ENCODE measurements at regions not wholly inside any gene's neighbourhood (a gene's known extent, or its start where the extent isn't known, plus 50 kb on each side); places are given as distances from the start of the nearest gene placed in this dataset.
"Not testable (repeated sequence)": the region's sequence is repeated elsewhere in the genome, so short reads cannot be mapped to it uniquely, and the experiment has no call there.

- H3K36me3 ChIP-seq (ENCODE audit: control insufficient read depth, insufficient read depth, low read length) = no peaks in the 10 kb centered on the region
- H3K27me3 ChIP-seq (ENCODE audit: control insufficient read depth, insufficient read depth, low read length) = no peaks in the 10 kb centered on the region
- H3K27ac ChIP-seq (ENCODE audit: low read length) = no peak overlapping the region
- H3K27ac Mint-ChIP-seq = no peak overlapping the region
- TF ChIP-seq, protein P1, sequence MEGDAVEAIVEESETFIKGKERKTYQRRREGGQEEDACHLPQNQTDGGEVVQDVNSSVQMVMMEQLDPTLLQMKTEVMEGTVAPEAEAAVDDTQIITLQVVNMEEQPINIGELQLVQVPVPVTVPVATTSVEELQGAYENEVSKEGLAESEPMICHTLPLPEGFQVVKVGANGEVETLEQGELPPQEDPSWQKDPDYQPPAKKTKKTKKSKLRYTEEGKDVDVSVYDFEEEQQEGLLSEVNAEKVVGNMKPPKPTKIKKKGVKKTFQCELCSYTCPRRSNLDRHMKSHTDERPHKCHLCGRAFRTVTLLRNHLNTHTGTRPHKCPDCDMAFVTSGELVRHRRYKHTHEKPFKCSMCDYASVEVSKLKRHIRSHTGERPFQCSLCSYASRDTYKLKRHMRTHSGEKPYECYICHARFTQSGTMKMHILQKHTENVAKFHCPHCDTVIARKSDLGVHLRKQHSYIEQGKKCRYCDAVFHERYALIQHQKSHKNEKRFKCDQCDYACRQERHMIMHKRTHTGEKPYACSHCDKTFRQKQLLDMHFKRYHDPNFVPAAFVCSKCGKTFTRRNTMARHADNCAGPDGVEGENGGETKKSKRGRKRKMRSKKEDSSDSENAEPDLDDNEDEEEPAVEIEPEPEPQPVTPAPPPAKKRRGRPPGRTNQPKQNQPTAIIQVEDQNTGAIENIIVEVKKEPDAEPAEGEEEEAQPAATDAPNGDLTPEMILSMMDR (IDR thresholded peaks at IDR 0.05) = no peak
- DNase-seq (no peak), ATAC-seq (no peak)
- H3K4me1 Mint-ChIP-seq = peaks cover 25 to 51% of the 10 kb centered on the region in 2 donors
- H3K4me3 ChIP-seq (ENCODE audit: low read length) = no peak overlapping the region
- H3K27me3 Mint-ChIP-seq (ENCODE audit: low read depth in 2 of 2) = no peaks in the 10 kb centered on the region
- no peak overlapping the region for H3K4me3 Mint-ChIP-seq
- H3K36me3 Mint-ChIP-seq = no peaks in the 10 kb centered on the region
- WGBS (ENCODE audit: insufficient coverage) = 96% methylated on average over 8 of the region's 8 CpGs
- no peaks in the 10 kb centered on the region for H3K9me3 Mint-ChIP-seq
- H3K4me1 ChIP-seq (ENCODE audit: control insufficient read depth, insufficient read depth, low read length) = peaks cover 5% of the 10 kb centered on the region
- H3K9me3 ChIP-seq (ENCODE audit: control insufficient read depth, insufficient read depth, low read length) = no peaks in the 10 kb centered on the region
- intact Hi-C loops (cut with micrococcal nuclease) = no loop called here
Observed at GRCh38 chr12:123049398-123050240, 69.1 kb downstream of the ARL6IP4 start.

DNA sequence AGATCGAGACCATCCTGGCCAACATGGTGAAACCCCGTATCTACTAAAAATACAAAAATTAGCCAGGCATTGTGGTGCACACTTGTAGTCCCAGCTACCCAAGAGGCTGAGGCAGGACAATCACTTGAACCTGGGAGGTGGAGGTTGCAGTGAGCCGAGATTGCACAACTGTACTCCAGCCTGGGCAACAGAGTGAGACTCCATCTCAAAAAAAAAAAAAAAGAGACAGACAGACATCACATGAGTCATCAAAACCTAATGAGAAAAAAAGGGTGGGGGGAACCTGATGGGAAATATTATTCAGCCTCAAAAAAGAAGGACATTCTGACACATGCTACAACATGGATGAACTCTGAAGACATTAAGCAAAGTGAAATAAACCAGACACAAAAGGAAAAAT, 67.4 kb downstream of the ARL6IP4 start:
- H3K4me3 Mint-ChIP-seq; intact Hi-C loops (cut with micrococcal nuclease); H3K9me3 Mint-ChIP-seq; DNase-seq; ATAC-seq; H3K9me3 ChIP-seq (ENCODE audit: control insufficient read depth, insufficient read depth, low read length); H3K27me3 Mint-ChIP-seq (ENCODE audit: low read depth in 2 of 2); H3K27me3 ChIP-seq (ENCODE audit: control insufficient read depth, insufficient read depth, low read length); H3K4me3 ChIP-seq (ENCODE audit: low read length); H3K36me3 Mint-ChIP-seq; H3K27ac ChIP-seq (ENCODE audit: low read length); H3K36me3 ChIP-seq (ENCODE audit: control insufficient read depth, insufficient read depth, low read length): not testable (repeated sequence)
- Mint-ChIP-seq H3K27ac (peak overlapping the region in 1 of 2 donors; percentile 69), H3K4me1 (peaks cover 42 to 69% of the 10 kb centered on the region in 2 donors)
- 93% methylated on average over 2 of the region's 3 CpGs for WGBS (ENCODE audit: insufficient coverage)
- H3K4me1 ChIP-seq (ENCODE audit: control insufficient read depth, insufficient read depth, low read length) = peaks cover 22% of the 10 kb centered on the region

DNA sequence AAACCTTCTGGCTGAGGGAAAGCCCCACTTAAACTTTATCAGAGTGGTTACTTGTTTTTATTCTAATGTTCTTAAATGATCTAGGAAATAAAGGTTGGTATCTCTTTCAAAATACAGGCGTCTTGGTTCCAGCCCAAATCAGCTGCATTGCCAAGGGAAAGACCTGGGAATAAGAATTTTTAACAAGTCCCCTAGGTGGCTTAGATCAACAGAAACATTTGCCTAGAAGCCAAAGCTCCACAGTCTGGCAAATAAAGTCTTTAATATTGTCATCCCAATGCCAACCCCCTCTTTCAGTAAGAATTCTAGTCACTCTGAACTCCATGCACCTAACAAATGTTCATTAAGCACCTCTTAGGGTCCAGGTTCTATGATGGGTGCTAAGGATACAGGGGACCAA, 66.8 kb downstream of the ARL6IP4 start:
- Histone ChIP-seq H3K27me3 (ENCODE audit: control insufficient read depth, insufficient read depth, low read length) (no peaks in the 10 kb centered on the region), H3K4me3 (ENCODE audit: low read length) (no peak overlapping the region), H3K36me3 (ENCODE audit: control insufficient read depth, insufficient read depth, low read length) (no peaks in the 10 kb centered on the region), H3K27ac (ENCODE audit: low read length) (no peak overlapping the region), H3K4me1 (ENCODE audit: control insufficient read depth, insufficient read depth, low read length) (peaks cover 23% of the 10 kb centered on the region), H3K9me3 (ENCODE audit: control insufficient read depth, insufficient read depth, low read length) (no peaks in the 10 kb centered on the region)
- Mint-ChIP-seq H3K36me3 (no peaks in the 10 kb centered on the region), H3K4me1 (peaks cover 45 to 71% of the 10 kb centered on the region in 2 donors), H3K9me3 (no peaks in the 10 kb centered on the region), H3K27ac (peak overlapping the region in 1 of 2 donors; percentile 57), H3K27me3 (ENCODE audit: low read depth in 2 of 2) (no peaks in the 10 kb centered on the region), H3K4me3 (no peak overlapping the region)
- intact Hi-C loops (cut with micrococcal nuclease) = no loop called here
- DNase-seq (no peak), ATAC-seq (no peak)
- WGBS (ENCODE audit: insufficient coverage) = 56% methylated on average over 1 of the region's 1 CpG
- TF ChIP-seq, protein P1 (IDR thresholded peaks at IDR 0.05) = no peak

DNA sequence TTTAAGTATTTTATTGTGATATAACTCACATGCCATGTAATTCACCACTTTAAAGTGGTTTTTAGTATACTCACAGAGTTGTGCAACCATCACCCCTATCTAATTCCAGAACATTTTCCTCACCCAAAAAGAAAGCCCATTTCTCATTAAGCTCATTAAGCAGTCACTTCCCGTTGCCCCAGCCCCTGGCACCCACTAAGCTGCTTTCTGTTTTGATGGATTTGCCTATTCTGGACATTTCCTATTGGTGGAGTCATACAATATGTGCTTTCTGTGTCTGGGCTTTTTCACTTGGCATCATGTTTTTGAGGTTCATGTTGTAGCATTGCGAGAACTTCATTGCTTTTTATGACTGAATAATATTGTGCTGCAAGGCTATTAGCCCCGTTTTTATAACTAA, 66.0 kb downstream of the ARL6IP4 start:
- no peaks in the 10 kb centered on the region for H3K9me3 ChIP-seq (ENCODE audit: control insufficient read depth, insufficient read depth, low read length)
- H3K4me3 Mint-ChIP-seq = no peak overlapping the region
- DNase-seq (no peak), ATAC-seq (no peak)
- no peaks in the 10 kb centered on the region for H3K9me3 Mint-ChIP-seq
- 92% methylated on average over 2 of the region's 3 CpGs for WGBS (ENCODE audit: insufficient coverage)
- no peaks in the 10 kb centered on the region for H3K27me3 ChIP-seq (ENCODE audit: control insufficient read depth, insufficient read depth, low read length)
- H3K4me1 ChIP-seq (ENCODE audit: control insufficient read depth, insufficient read depth, low read length) = peaks cover 23% of the 10 kb centered on the region
- no peak overlapping the region for H3K27ac ChIP-seq (ENCODE audit: low read length)
- peak overlapping the region; percentile 57 to 70 for H3K27ac Mint-ChIP-seq
- no peaks in the 10 kb centered on the region for H3K36me3 ChIP-seq (ENCODE audit: control insufficient read depth, insufficient read depth, low read length)
- no peaks in the 10 kb centered on the region for H3K27me3 Mint-ChIP-seq (ENCODE audit: low read depth in 2 of 2)
- no peaks in the 10 kb centered on the region for H3K36me3 Mint-ChIP-seq
- no peak overlapping the region for H3K4me3 ChIP-seq (ENCODE audit: low read length)
- intact Hi-C loops (cut with micrococcal nuclease) = no loop called here
- TF ChIP-seq, protein P1 (IDR thresholded peaks at IDR 0.05) = no peak
- H3K4me1 Mint-ChIP-seq = peaks cover 45 to 67% of the 10 kb centered on the region in 2 donors

Measured in natural killer cell (primary cell).